Suprapubic skin (tissue), 3 donors: ENCODE measurements at regions not wholly inside any gene's neighbourhood (a gene's known extent, or its start where the extent isn't known, plus 50 kb on each side); places are given as distances from the start of the nearest gene placed in this dataset.

ENCODE experiments used
- POLR2AphosphoS5 ChIP-seq, 3 donors: sonication (generic); formaldehyde crosslinking; IDR thresholded peaks; one replicate each; pipeline ENCODE4 v1.6.1; 2017; ENCODE audit warnings: antibody characterized with exemption in 3 of 3
- TF ChIP-seq, protein P1 (sequence below), 2 donors: fragments of 200-600 bp in 1 of 2; fragments of 450-650 bp in 1 of 2; sonication (generic) in 1 of 2; IDR thresholded peaks; one replicate each; pipeline ENCODE4 v1.5.1; 2016 to 2019; ENCODE audit warnings: antibody characterized with exemption in 2 of 2, mild to moderate bottlenecking in 1 of 2, moderate library complexity in 1 of 2

DNA sequence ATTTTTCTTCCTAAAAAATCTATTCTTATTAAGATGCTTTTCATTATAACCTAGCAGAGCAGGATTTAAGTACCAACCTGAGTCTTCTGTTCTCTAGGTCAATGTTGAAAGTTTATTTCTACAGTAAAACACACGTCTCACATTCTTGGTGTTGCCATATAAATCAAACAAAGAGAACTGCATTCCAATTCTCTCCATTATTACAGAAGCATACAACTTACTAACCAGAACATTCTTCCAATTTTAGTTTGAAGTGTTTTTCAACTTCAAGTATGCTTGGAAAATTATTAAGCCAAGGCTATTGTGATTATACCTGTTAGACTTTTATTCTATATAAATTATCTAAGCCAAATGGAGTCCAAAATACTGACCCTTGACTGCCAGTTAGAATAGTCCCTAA is 110.4 kb upstream of the PMFBP1 start:
- TF ChIP-seq, protein P1, sequence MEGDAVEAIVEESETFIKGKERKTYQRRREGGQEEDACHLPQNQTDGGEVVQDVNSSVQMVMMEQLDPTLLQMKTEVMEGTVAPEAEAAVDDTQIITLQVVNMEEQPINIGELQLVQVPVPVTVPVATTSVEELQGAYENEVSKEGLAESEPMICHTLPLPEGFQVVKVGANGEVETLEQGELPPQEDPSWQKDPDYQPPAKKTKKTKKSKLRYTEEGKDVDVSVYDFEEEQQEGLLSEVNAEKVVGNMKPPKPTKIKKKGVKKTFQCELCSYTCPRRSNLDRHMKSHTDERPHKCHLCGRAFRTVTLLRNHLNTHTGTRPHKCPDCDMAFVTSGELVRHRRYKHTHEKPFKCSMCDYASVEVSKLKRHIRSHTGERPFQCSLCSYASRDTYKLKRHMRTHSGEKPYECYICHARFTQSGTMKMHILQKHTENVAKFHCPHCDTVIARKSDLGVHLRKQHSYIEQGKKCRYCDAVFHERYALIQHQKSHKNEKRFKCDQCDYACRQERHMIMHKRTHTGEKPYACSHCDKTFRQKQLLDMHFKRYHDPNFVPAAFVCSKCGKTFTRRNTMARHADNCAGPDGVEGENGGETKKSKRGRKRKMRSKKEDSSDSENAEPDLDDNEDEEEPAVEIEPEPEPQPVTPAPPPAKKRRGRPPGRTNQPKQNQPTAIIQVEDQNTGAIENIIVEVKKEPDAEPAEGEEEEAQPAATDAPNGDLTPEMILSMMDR (IDR thresholded peaks at IDR 0.05), result no peak
- no peak for TF ChIP-seq POLR2AphosphoS5 (IDR thresholded peaks at IDR 0.05)
